MM.1S (cell line): ENCODE measurements at regions not wholly inside any gene's neighbourhood (a gene's known extent, or its start where the extent isn't known, plus 50 kb on each side); places are given as distances from the start of the nearest gene placed in this dataset.

ENCODE experiments used
- EZH2 ChIP-seq: fragments of 300-600 bp; sonication (generic); optimal IDR thresholded peaks from 2 replicates; pipeline ENCODE3; 2017; ENCODE audit warnings: low read depth, mild to moderate bottlenecking, antibody characterized with exemption, low read length, mixed read lengths
- EZH2phosphoT487 ChIP-seq: fragments of 300-600 bp; sonication (generic); IDR thresholded peaks from 2 replicates; pipeline ENCODE4 v1.6.1; 2018; ENCODE audit warnings: antibody characterized with exemption, low read length
- TF ChIP-seq, protein P1 (sequence below): fragments of 300-600 bp; sonication (generic); IDR thresholded peaks from 2 replicates; pipeline ENCODE4 v1.5.1; 2016; ENCODE audit warnings: antibody characterized with exemption, low read length, mixed read lengths

- TF ChIP-seq, protein P1, sequence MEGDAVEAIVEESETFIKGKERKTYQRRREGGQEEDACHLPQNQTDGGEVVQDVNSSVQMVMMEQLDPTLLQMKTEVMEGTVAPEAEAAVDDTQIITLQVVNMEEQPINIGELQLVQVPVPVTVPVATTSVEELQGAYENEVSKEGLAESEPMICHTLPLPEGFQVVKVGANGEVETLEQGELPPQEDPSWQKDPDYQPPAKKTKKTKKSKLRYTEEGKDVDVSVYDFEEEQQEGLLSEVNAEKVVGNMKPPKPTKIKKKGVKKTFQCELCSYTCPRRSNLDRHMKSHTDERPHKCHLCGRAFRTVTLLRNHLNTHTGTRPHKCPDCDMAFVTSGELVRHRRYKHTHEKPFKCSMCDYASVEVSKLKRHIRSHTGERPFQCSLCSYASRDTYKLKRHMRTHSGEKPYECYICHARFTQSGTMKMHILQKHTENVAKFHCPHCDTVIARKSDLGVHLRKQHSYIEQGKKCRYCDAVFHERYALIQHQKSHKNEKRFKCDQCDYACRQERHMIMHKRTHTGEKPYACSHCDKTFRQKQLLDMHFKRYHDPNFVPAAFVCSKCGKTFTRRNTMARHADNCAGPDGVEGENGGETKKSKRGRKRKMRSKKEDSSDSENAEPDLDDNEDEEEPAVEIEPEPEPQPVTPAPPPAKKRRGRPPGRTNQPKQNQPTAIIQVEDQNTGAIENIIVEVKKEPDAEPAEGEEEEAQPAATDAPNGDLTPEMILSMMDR = no peak
- TF ChIP-seq EZH2phosphoT487 (no peak), EZH2 (no peak)
These were observed 89.4 kb upstream of the PAK5 start for GRCh38 chr20:9928281-9928737.
